T-cell (primary cell): ENCODE measurements at regions not wholly inside any gene's neighbourhood (a gene's known extent, or its start where the extent isn't known, plus 50 kb on each side); places are given as distances from the start of the nearest gene placed in this dataset.

Experiments used
- ATAC-seq, 4 experiments: fragments of 200-7000 bp in 3 of 4; fragments of 150-1000 bp in 1 of 4; cut with Tn5 transposase; replicated peaks in 1 of 4; 1 replicate in 3 of 4; 2 replicates in 1 of 4; pipeline ENCODE4 v1.10.0; 2021; ENCODE audit warnings: moderate library complexity in 3 of 4, mild to moderate bottlenecking in 2 of 4, moderate number of reproducible peaks in 1 of 4
- CTCF ChIA-PET, 2 donors: fragments of 300-600 bp; sonication (Branson Sonifier 250); formaldehyde crosslinking; loops; one replicate each; lab custom pipeline; 2022; ENCODE audit warnings: antibody characterized with exemption in 2 of 2; lab: Charles Lee
- POLR2A ChIA-PET, 2 donors: fragments of 300-600 bp; sonication (Branson Sonifier 250); formaldehyde crosslinking; loops; one replicate each; lab custom pipeline; 2022; ENCODE audit warnings: antibody characterized with exemption in 2 of 2; lab: Charles Lee
- DNase-seq, 35 experiments: peaks; one replicate each; pipeline versions ENCODE4 v3.0.0 to v3.0.0-alpha.2; 2013 to 2023
- H3K27ac ChIP-seq: one replicate; pipeline ENCODE4 v1.5.1; 2013; ENCODE audit warnings: low read length
- H3K27me3 ChIP-seq, 2 experiments: replicated peaks in 1 of 2; 1 replicate in 1 of 2; 2 replicates in 1 of 2; pipeline versions ENCODE4 v1.6.1 to v1.7.0; 2013; ENCODE audit warnings: low read length in 1 of 2, mixed read lengths in 1 of 2; ENCODE audit not compliant: control insufficient read depth in 2 of 2, insufficient read depth in 2 of 2; ENCODE audit errors: extremely low read depth in 1 of 2
- H3K36me3 ChIP-seq, 2 donors: 1 replicate in 1 of 2; 2 replicates in 1 of 2; pipeline versions ENCODE4 v1.6.1 to v1.7.0; 2013; ENCODE audit warnings: low read length in 1 of 2; ENCODE audit not compliant: control insufficient read depth in 2 of 2, insufficient read depth in 1 of 2; ENCODE audit errors: extremely low read depth in 1 of 2
- H3K4me1 ChIP-seq, 2 experiments: 1 replicate in 1 of 2; 2 replicates in 1 of 2; pipeline versions ENCODE4 v1.6.1 to v1.7.0; 2013; ENCODE audit warnings: low read length in 2 of 2, mixed read lengths in 1 of 2; ENCODE audit not compliant: insufficient read depth in 2 of 2, control insufficient read depth in 1 of 2; ENCODE audit errors: extremely low read depth in 1 of 2
- H3K4me3 ChIP-seq, 2 donors: 1 replicate in 1 of 2; 2 replicates in 1 of 2; pipeline versions ENCODE4 v1.5.1 to v1.7.0; 2013; ENCODE audit warnings: mild to moderate bottlenecking in 2 of 2, low read length in 1 of 2, moderate library complexity in 1 of 2; ENCODE audit not compliant: control insufficient read depth in 1 of 2; ENCODE audit errors: extremely low read depth in 1 of 2
- H3K9me3 ChIP-seq: 2 replicates; pipeline ENCODE4 v1.7.0; 2013
- H3K27ac Mint-ChIP-seq, 2 donors: one replicate each; pipeline ENCODE4 v1.8.0; 2020 to 2021; ENCODE audit warnings: mild to moderate bottlenecking in 2 of 2, mixed read lengths in 2 of 2
- H3K27me3 Mint-ChIP-seq, 2 donors: one replicate each; pipeline ENCODE4 v1.8.0; 2021 to 2022; ENCODE audit warnings: mixed read lengths in 2 of 2
- H3K36me3 Mint-ChIP-seq: one replicate; pipeline ENCODE4 v1.8.0; 2021; ENCODE audit warnings: mixed read lengths
- H3K4me1 Mint-ChIP-seq, 3 donors: one replicate each; pipeline ENCODE4 v1.8.0; 2020 to 2022; ENCODE audit warnings: mixed read lengths in 3 of 3, mild to moderate bottlenecking in 1 of 3
- H3K4me3 Mint-ChIP-seq, 3 donors: one replicate each; pipeline ENCODE4 v1.8.0; 2020 to 2022; ENCODE audit warnings: mild to moderate bottlenecking in 3 of 3, mixed read lengths in 3 of 3, moderate library complexity in 3 of 3
- H3K9me3 Mint-ChIP-seq, 3 donors: one replicate each; pipeline ENCODE4 v1.8.0; 2020 to 2022; ENCODE audit warnings: mixed read lengths in 3 of 3
- WGBS: methylation state at CpG from one replicate; pipeline ENCODE4 v1.1.5; 2013; ENCODE audit warnings: missing lambda C conversion rate; ENCODE audit not compliant: insufficient coverage; 5-methylcytosine and 5-hydroxymethylcytosine counted together

- ATAC-seq: no peak
- Histone ChIP-seq H3K4me1 (no peaks in the 10 kb centered on the region), H3K27ac (no peak overlapping the region), H3K27me3 (no peaks in the 10 kb centered on the region), H3K4me3 (no peak overlapping the region), H3K36me3 (no peaks in the 10 kb centered on the region), H3K9me3 (no peaks in the 10 kb centered on the region)
- Mint-ChIP-seq H3K36me3 (no peaks in the 10 kb centered on the region), H3K27me3 (peaks cover 0 to 10% of the 10 kb centered on the region in 2 donors), H3K27ac (no peak overlapping the region), H3K9me3 (no peaks in the 10 kb centered on the region), H3K4me3 (no peak overlapping the region), H3K4me1 (peaks cover 0 to 2% (median 2%) of the 10 kb centered on the region in 3 donors)
- CTCF ChIA-PET: no interaction called here
- no peak for DNase-seq
- POLR2A ChIA-PET: no interaction called here
- WGBS: 80% methylated on average over 1 of the region's 1 CpG
Observed at GRCh38 chrX:30979271-30979670, 90.2 kb upstream of the TAB3 start.

GRCh38 chrX:30975467-30975866 lies 86.4 kb upstream of the TAB3 start:
- H3K9me3 Mint-ChIP-seq: no peaks in the 10 kb centered on the region
- POLR2A ChIA-PET: no interaction called here
- no peaks in the 10 kb centered on the region for H3K36me3 Mint-ChIP-seq
- ATAC-seq (no peak), DNase-seq (no peak)
- Histone ChIP-seq H3K9me3 (no peaks in the 10 kb centered on the region), H3K36me3 (no peaks in the 10 kb centered on the region), H3K4me1 (peaks cover 0 to 2% of the 10 kb centered on the region in 2 experiments), H3K27ac (no peak overlapping the region), H3K27me3 (no peaks in the 10 kb centered on the region), H3K4me3 (no peak overlapping the region)
- CTCF ChIA-PET: no interaction called here
- peaks cover 0 to 3% of the 10 kb centered on the region in 2 donors for H3K27me3 Mint-ChIP-seq
- no peak overlapping the region for H3K27ac Mint-ChIP-seq
- H3K4me3 Mint-ChIP-seq: no peak overlapping the region
- H3K4me1 Mint-ChIP-seq: peaks cover 4 to 16% (median 16%) of the 10 kb centered on the region in 3 donors

- Histone ChIP-seq H3K9me3 (no peaks in the 10 kb centered on the region), H3K27me3 (no peaks in the 10 kb centered on the region), H3K36me3 (no peaks in the 10 kb centered on the region), H3K4me3 (no peak overlapping the region), H3K27ac (no peak overlapping the region), H3K4me1 (peaks cover 0 to 2% of the 10 kb centered on the region in 2 experiments)
- ChIA-PET POLR2A (no interaction called here), CTCF (no interaction called here)
- peak in 1 of 35 experiments; percentile 1 for DNase-seq
- H3K27ac Mint-ChIP-seq: no peak overlapping the region
- H3K4me1 Mint-ChIP-seq: peaks cover 4 to 16% (median 16%) of the 10 kb centered on the region in 3 donors
- no peaks in the 10 kb centered on the region for H3K36me3 Mint-ChIP-seq
- peaks cover 0 to 7% of the 10 kb centered on the region in 2 donors for H3K27me3 Mint-ChIP-seq
- peak overlapping the region in 1 of 3 donors; percentile 15 for H3K4me3 Mint-ChIP-seq
- no peak for ATAC-seq
- WGBS: 47% methylated on average over 2 of the region's 5 CpGs
- H3K9me3 Mint-ChIP-seq: no peaks in the 10 kb centered on the region
Observed at GRCh38 chrX:30973784-30974427, 84.9 kb upstream of the TAB3 start.

DNA sequence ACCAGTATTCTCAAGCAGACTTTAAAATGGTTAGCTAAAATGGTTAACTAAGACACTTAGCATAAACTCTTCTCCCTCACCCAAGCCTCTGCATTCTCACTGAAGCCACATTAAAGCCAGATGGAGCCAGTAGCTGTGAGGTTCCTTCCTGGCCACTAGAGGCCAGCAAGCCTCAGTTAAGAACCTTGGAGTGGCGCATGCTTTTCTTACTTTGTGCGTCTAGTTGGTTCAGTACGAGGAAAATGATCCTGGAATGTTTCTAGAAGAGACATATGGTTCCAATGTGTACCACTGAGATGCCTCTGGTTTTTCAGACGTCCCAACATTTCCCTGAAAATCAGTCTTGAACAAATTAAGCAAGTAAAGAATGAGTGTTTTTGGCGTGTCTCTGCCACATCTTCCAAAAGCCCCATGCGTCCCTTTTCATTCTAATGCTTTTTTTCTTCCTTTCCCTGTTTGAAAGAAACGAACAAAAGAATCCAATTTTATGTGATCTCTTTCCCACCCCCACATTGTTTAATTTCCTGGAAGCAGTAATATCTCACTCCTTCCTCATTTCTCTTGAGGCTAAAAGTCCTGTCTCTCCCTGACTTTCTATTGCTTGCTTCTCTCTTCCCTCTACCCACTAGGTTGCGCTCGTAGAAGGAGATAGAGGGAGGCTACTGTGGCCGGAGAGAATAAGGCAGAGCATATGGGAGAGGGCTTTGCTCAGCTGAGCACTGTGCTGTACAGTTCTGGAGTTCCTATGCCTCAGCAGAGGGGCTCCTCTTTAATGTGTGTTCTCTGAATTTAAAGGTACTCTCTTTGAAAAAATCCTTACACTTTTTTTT lies 82.9 kb upstream of the TAB3 start:
- H3K9me3 Mint-ChIP-seq: no peaks in the 10 kb centered on the region
- ChIA-PET POLR2A (no interaction called here), CTCF (interaction anchor here (0.6 kb wide), 2 partner anchors 146 to 162 kb away, joined by 3 to 21 read pairs; no protein-coding TSS in a partner anchor)
- peaks cover 0 to 7% of the 10 kb centered on the region in 2 donors for H3K27me3 Mint-ChIP-seq
- H3K27ac Mint-ChIP-seq: no peak overlapping the region
- H3K36me3 Mint-ChIP-seq: no peaks in the 10 kb centered on the region
- DNase-seq: peak in 14 of 35 experiments; percentile 0 to 36 (median 2)
- ATAC-seq: peak; percentile 61 to 76 (median 62)
- peak overlapping the region; percentile 59 to 67 (median 64) for H3K4me3 Mint-ChIP-seq
- no peaks in the 10 kb centered on the region for H3K27me3 ChIP-seq
- 20% methylated on average over 1 of the region's 10 CpGs for WGBS
- peaks cover 0 to 2% of the 10 kb centered on the region in 2 experiments for H3K4me1 ChIP-seq
- H3K4me1 Mint-ChIP-seq: peaks cover 4 to 16% (median 16%) of the 10 kb centered on the region in 3 donors
- peak overlapping the region in 1 of 2 donors; percentile 10 for H3K4me3 ChIP-seq
- H3K9me3 ChIP-seq: no peaks in the 10 kb centered on the region
- H3K36me3 ChIP-seq: no peaks in the 10 kb centered on the region
- H3K27ac ChIP-seq: no peak overlapping the region

DNA sequence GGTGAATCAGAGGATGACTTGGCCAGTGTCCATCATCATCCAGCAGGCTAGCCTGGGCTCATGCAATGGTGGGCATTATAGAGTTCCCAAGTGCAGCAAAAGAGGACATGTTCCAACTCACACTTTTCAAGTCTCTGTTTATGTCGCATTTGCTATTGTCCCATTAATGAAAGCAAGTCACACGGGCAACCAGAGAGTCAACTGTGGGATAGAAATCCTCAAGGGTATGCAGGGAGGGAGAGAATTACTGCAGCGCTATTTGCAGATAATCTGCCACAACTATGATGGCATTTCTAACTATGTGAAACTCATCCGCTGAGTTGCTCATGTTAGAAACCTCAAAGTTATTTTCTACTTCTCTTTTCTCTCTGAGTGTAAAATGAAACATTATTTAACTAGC lies 78.5 kb upstream of the TAB3 start:
- Histone ChIP-seq H3K4me3 (no peak overlapping the region), H3K27ac (no peak overlapping the region), H3K4me1 (no peaks in the 10 kb centered on the region), H3K27me3 (no peaks in the 10 kb centered on the region), H3K36me3 (no peaks in the 10 kb centered on the region), H3K9me3 (no peaks in the 10 kb centered on the region)
- DNase-seq (no peak), ATAC-seq (no peak)
- ChIA-PET CTCF (no interaction called here), POLR2A (no interaction called here)
- no peaks in the 10 kb centered on the region for H3K36me3 Mint-ChIP-seq
- no peak overlapping the region for H3K4me3 Mint-ChIP-seq
- no peaks in the 10 kb centered on the region for H3K9me3 Mint-ChIP-seq
- no peak overlapping the region for H3K27ac Mint-ChIP-seq
- peaks cover 4 to 7% (median 6%) of the 10 kb centered on the region in 3 donors for H3K4me1 Mint-ChIP-seq
- WGBS: no CpG with 5 or more reads among the region's 4 CpGs
- peaks cover 0 to 17% of the 10 kb centered on the region in 2 donors for H3K27me3 Mint-ChIP-seq

DNA sequence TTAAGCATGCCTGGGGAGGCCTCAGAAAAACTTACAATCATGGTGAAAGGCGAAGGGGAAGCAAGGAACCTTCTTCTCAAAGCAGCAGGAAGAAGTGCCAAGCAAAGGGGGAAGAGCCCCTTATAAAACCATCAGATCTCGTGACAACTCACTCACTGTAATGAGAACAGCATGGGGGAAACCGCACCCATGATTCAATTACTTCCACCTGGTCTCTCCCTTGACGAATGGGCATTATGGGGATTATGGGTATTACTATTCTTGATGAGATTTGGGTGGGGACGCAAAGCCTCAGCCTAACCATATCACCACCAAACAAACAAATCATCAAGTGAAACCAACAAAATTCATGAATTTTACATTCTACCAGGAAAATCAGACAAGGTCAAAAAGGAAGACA lies 76.7 kb upstream of the TAB3 start:
- DNase-seq (no peak), ATAC-seq (no peak)
- H3K27me3 ChIP-seq: no peaks in the 10 kb centered on the region
- POLR2A ChIA-PET: no interaction called here
- H3K4me3 ChIP-seq: no peak overlapping the region
- Mint-ChIP-seq H3K4me3 (no peak overlapping the region), H3K27ac (no peak overlapping the region), H3K9me3 (no peaks in the 10 kb centered on the region), H3K36me3 (no peaks in the 10 kb centered on the region), H3K27me3 (peaks cover 0 to 14% of the 10 kb centered on the region in 2 donors), H3K4me1 (no peaks in the 10 kb centered on the region)
- no peak overlapping the region for H3K27ac ChIP-seq
- WGBS: no CpG with 5 or more reads among the region's 5 CpGs
- no peaks in the 10 kb centered on the region for H3K9me3 ChIP-seq
- no peaks in the 10 kb centered on the region for H3K4me1 ChIP-seq
- CTCF ChIA-PET: no interaction called here
- no peaks in the 10 kb centered on the region for H3K36me3 ChIP-seq
